ENCODE measurements at regions not wholly inside any gene's neighbourhood (a gene's known extent, or its start where the extent isn't known, plus 50 kb on each side); places are given as distances from the start of the nearest gene placed in this dataset.

GRCh38 chr13:33628662-33629061, 189.3 kb upstream of the RFC3 start:
- DNase-seq: no peak

- no peak for DNase-seq
These were observed 188.2 kb upstream of the RFC3 start for GRCh38 chr13:33629605-33630360.

GRCh38 chr13:33633701-33634545, 184.0 kb upstream of the RFC3 start:
- peak; percentile 84 for DNase-seq

DNA sequence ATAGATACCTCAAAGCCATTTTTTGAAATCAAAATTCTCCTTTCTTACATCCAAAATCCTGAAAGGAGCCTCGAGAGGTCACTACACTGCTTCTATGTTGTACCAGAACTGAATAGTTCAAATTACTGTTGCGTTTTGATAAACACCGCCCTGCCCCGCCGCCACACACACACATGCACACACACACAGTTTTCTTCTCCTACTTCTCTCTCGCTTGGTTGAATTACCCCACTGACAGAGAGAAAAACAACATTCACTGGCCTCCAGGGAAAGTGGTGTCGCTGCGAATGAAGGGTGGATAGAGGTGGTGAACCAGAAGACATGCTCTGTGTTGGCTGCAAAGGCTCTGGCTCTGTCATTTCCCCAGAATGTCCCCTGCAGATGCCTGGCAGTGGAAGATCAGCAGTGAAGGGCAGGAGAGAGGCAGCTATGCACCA, 183.4 kb upstream of the RFC3 start:
- peak; percentile 58 for DNase-seq

GRCh38 chr13:33636243-33636642, 181.7 kb upstream of the RFC3 start:
- no peak for DNase-seq

DNA sequence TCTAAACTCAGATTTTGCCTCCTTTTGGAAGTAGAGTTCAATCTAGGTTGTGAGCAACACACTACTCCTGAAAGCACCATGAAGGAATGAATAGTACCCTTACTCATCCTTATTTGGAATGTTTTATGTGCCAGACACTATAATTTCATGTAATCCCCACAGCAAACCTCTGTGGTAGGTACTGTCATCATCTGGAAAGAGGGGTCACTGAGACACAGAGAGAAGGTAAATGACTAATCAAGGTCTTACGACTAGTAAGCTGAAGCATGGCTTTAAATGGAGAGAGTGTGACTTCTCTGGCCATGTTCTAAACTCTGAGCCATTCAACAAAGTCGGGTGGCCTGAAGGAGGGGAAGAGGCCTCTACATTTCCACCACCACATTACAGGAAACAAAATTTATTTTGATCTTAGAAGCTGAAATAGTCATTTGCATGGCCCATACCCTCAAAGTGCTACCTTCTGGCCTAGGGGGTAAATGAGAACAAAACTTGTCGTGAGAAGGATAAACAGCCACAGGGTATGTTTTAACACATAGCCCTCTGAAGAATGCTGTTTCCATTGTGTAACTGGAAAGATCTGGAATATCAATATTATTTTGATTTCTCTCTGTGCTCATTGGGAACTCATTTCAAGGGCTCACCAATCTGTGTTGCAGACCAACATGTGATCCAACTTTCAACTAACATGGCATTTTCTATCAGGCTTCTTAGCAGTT, 180.8 kb upstream of the RFC3 start:
- DNase-seq: peak; percentile 9

- DNase-seq: peak; percentile 72
These were observed 179.8 kb upstream of the RFC3 start for GRCh38 chr13:33637978-33638743.

GRCh38 chr13:33639158-33639557, 178.8 kb upstream of the RFC3 start:
- peak; percentile 60 for DNase-seq

DNA sequence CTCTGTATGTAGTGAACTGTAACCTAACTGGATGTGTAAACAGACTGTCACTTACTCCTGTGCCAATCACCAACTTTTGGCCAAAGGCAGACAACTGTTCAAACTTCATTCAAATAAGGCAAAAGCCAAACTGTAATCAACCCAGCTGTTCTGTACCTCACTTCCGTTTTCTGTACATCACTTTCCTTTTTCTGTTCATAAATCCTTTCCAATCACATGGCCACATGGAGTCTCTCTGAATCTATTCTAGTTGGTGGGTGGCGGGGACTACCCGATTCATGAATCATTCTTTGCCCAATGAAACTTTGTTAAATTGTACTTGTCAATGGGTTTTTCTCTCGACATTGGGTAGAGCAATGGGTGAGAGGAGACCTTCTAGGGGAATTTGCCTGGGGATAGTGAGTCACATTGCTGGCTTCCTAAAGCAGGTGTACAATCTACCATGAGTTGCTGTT, 178.3 kb upstream of the RFC3 start:
- no peak for DNase-seq

DNA sequence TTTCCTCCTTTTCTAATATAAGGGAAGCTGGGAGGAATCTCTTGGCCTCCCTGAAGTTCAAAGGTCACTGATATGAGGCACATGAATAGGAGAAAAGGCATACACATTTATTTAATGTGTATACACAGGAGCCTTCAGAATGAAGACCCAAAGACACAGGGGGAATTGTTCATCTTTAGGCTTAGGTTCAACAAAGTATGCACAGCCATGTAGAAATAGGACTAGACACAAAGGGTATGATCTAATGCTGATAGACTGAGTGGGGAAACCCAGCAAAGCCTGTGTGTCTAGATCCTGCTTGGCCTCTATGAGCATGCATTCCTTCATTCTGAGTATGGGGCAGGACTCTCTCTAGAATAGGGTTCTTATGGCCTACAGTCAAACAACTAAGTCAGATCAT, 177.1 kb upstream of the RFC3 start:
- no peak for DNase-seq

DNA sequence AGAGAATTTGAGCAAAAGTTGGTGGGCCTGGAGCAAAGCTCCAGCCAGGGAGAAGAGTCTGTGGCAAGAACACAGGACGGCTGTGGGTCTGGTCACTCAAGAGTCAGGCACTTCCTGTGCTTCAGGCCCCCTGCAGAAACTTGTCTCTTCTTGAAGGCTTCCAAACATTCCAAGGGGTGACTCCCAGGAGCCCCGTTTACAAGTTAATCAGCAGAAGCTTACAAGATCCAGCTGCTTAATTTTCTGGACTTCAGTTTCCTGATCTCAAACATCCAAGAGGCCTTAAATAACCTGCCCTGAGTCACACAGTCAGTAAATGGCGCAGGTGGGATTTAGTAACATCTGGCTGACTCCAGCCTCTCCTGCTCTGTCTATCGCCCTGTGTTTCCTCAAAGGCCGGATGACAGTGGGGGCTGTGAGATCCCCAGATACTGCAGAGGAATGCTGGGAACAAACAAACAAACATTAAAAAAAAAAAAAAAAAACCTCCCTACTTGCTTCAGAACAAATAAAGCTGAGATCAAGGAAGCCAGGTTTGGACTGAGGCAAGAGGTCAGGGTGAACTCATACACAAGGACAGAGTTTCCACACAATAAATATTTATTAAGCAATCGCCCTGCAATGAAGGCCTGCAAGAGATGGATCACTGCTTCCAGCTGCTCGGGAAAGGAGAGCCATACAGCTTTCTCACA, 175.4 kb upstream of the RFC3 start:
- DNase-seq: peak; percentile 63

DNA sequence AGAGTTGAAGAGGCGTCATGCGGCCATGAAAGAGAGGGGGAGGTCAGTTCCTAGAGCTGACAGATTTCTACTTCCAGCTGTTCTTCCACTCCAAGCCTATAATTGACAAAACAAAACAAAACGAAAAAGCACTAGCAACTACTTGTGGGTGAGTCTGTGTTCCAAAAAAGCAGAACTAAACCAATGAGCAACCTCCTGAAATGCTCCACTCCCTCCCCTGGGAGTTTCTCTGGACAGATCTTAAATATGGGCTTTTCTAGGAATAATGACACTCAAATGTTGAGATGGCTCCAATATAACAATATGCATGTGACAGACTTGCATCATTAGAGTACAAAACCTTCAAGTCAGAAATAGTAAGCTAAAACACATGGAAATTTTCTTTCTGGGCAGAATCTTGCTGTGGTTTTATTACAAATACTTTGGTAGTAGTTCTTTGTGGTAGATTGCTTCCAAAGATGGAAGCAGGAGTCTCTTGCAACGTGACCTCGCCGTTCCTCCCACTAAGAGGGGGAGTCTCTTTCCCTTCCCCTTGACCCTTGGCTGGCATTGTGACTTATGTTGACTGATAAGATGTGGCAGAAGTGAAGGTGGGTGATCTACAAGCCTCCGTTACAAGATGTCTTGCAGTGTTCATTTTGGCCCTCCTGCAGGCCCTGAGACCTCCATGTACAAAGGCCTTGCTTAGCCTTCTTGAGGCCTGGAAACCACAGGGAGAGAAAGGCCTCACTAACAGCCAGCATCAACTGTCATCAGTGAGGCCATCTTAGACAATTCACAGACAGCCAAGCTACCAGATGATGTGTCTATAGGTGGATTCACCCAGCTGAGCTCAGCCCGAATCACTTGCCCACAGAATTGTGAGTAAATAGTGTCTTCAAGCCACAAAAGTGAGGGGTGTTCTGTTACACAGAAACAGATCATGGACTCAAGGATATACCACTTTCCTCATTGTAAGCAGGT, 173.1 kb upstream of the RFC3 start:
- peak; percentile 36 for DNase-seq

DNA sequence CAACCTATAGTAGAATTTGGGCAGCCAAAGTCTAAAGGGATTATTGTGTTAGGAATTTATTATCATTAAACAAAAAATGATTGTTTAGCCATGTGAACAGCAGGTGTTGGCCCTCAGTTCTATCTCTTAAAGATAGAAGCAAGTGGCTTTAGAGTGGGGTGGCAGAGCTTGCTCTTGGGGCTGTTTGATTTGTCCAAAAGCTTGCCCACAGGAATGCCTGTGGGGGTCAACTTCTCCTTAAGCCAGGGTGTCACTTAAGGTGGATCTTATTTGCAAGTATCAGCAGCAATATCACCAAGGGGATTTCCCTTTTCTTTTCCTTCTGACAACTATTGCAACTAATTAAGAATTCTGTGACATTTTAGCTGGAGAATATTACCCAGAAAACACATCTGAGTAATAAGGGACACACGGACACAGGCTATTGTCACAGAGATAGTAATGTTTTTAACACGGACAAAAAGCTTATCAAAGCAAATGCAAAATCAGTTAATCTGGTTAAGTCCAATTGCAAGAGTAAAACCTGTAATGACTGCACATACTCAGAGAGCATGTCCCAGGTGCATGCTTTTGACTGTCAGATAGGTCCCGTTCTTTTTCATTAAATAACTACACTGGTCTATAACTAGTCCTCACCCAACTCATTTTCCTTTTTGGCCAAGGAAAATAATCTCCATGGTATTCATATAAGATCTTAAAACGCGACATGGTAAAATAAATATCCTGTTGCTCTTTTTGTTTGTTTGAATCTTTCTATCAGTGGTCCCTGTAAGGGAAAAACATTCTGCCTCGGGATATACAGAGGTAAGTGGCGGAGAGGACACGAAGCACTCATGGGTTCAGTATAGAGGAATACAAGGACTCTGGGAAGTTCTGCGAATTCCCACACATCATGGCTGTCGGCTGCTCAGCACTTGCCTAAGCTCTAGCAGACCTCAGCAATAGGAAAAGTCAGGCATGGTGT, 172.1 kb upstream of the RFC3 start:
- DNase-seq: no peak

- DNase-seq: no peak
These were observed 168.6 kb upstream of the RFC3 start for GRCh38 chr13:33649212-33649878.

- DNase-seq: no peak
These were observed 166.2 kb upstream of the RFC3 start for GRCh38 chr13:33651766-33652165.

GRCh38 chr13:33657274-33657673, 160.7 kb upstream of the RFC3 start:
- DNase-seq: no peak

GRCh38 chr13:33659466-33659865, 158.5 kb upstream of the RFC3 start:
- DNase-seq: no peak

DNA sequence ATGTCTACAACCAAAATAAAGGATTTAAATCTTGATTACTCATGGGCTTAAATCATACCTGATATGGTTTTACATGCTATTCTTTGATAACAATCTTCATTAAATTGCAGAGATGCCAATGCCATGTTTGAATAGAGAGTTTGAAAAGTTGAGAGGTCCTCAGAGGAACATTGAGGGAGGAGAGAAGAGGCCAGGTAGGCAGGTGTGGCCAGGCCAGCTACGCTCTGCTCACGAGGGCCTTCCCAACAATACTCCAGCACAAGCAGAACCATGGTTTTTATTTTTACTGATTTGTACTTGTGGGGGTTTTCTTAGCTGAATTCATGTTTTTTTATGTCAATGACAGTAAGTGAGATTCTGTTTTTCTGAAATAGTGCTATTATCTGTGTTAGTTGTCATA, 158.1 kb upstream of the RFC3 start:
- DNase-seq: no peak

- DNase-seq: no peak
These were observed 155.6 kb upstream of the RFC3 start for GRCh38 chr13:33662392-33662791.
